Medulla oblongata (tissue), 1 donor: ENCODE measurements at regions not wholly inside any gene's neighbourhood (a gene's known extent, or its start where the extent isn't known, plus 50 kb on each side); places are given as distances from the start of the nearest gene placed in this dataset.
"Not testable (repeated sequence)": the region's sequence is repeated elsewhere in the genome, so short reads cannot be mapped to it uniquely, and the experiment has no call there.

ENCODE experiments used
- DNase-seq: peaks from one replicate; pipeline ENCODE4 v3.0.0-alpha.2; 2015; ENCODE audit errors: extremely low spot score

GRCh38 chr6:74720923-74721322 is 484.9 kb downstream of the COL12A1 start:
- no peak for DNase-seq

GRCh38 chr6:74717591-74717990 is 488.3 kb downstream of the COL12A1 start:
- DNase-seq = no peak

GRCh38 chr6:74715355-74716085 is 490.3 kb downstream of the COL12A1 start:
- no peak for DNase-seq

- no peak for DNase-seq
Measured at GRCh38 chr6:74713941-74714340, 491.9 kb downstream of the COL12A1 start.

DNA sequence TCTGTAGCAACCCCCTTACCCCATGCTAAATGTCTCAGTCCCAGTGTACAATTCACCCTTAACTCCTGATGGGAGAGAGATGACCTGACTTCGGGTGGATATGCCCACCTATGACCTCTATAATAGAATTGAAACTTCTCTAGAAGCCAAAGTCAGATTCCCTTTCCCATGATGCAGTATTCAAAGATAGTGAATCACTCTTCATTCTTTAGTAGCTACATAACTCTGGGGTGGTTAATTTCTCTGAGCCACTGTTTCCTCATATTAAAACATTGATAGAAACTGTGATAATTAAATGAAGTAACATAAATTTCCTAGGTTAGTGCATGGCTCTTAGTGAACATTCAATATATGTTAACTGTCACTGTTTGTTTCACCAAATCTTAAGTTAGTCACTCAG is 500.4 kb downstream of the COL12A1 start:
- no peak for DNase-seq

DNA sequence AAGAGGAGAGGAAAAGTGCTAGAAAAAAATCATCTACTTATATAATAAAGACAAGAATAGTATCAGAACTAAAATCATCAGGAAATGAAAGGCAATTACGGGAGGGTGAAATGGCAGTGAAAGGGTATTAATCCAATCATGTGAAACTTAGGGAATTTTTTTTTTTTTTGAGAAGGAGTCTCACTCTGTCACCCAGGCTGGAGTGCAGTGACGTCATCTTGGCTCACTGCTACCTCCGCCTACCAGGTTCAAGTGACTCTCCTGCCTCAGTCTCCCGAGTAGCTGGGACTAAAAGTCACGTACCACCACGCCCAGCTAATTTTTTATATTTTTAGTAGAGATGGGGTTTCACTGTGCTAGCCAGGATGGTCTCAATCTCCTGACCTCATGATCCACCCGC is 501.3 kb downstream of the COL12A1 start:
- DNase-seq = not testable (repeated sequence)

DNA sequence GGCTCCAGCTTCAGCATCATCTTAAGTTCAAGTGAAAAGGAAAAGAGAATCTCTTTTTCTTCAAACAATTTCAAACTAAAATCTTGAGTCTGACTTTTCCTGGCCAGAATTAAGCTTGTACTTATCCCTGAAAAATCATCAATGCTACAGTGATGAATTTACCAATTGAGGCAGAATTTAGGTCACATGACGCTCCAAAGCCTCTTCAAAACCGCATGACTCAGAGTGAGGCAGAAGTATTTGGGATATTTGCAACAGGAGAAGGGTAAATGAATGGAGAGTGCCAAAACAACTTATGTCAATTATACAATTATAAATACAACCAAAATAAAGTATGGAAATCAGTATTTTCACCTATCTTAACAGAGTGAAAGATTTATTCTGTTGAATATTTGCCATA is 515.5 kb downstream of the COL12A1 start:
- DNase-seq = no peak

DNA sequence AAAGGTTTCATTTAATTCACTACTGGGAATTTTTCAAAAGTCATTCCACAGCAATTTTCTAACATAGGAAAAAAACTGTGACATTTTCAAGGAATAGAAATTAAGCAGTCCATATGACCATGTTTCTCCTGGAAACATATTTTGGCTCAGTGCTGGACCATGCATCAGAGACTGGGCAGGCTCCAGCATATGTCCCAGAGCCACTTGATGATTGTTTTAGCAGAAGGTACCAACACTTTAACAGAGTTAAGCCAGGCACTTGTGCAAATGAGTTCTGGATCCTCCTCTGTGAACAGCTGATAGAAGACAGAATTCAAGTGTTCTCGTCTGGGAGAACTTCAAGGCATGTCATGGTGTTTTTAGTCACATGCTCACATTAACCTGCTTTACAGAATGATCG is 516.3 kb downstream of the COL12A1 start:
- no peak for DNase-seq

- DNase-seq = no peak
Measured at GRCh38 chr6:74677463-74677862, 528.4 kb downstream of the COL12A1 start.

DNA sequence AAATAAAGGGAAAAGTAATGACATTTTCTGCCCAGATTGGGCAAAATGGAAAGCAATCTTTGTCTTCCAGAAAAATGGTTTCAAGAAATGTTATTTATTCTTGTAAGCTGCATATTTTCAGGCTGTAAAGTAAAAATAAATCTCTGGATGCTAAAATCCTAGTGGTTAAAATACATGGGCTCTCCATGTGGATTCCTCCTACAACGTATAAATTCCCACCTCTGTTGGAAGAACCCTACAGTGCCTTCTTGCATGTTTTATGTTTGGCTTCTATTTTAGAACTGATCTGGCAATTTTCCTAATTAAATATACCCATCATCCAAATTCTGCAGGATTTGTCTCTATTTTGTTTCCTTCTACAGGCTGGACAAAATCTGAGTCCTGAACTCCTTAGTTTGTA is 528.9 kb downstream of the COL12A1 start:
- no peak for DNase-seq

- DNase-seq = no peak
Measured at GRCh38 chr6:74674377-74674776, 531.5 kb downstream of the COL12A1 start.

DNA sequence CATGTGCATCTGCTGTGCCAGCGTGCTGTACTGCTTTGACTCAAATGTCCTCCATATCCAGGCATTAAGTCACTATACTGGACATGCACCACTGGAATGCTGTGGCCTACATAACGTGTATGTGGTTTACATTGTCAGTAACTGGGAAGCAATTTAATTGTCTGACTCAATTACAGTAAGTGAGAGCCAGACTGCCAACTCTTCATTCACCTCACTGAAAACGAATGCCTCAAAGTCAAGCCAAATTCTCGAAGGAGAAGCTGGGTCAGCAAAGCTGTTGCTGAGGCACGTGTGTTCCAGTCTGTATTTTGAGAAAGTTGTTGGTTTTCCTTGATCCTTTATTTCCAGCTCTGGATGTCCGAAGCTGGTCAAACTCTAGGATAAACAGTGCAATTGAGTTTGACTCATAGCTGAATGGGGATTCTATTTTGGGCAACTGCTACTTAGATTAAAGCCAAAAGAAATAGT is 534.3 kb downstream of the COL12A1 start:
- no peak for DNase-seq

DNA sequence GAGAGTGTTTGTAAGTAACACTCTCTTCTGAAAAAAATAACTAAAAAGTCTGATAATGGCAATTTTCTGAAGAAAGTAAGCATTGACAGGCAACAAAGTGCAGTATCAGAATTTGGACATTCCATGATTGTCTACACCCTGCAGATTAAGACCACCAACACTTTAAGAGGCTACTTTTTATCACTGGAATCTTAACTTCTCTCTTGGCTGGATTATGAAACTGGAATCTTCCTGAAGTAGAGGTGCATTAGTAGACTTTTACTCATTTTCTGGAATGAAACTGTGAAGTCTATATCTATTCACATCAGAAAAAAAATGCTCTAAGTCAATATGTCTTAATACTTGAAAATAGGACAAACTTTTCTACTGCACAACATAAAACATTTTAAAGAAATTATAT is 547.5 kb downstream of the COL12A1 start:
- no peak for DNase-seq

DNA sequence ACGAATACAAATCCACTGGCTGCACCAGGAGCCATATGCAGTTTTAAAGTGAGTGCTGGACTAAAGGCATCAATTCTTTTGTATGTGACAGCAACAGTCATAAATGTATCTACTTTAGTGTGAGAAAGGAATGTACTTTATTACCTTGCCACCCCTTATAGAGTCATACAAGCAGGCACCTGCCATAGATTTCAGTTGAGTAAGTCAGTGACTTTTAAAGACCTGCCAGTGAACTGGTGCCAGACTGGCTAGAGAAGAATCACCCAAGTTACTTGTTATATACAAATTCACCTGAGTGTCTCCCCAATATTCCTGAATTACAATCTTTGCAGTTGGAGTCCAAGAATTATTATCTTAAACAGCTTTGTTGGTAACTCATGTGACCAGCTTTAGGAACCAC is 547.9 kb downstream of the COL12A1 start:
- no peak for DNase-seq

DNA sequence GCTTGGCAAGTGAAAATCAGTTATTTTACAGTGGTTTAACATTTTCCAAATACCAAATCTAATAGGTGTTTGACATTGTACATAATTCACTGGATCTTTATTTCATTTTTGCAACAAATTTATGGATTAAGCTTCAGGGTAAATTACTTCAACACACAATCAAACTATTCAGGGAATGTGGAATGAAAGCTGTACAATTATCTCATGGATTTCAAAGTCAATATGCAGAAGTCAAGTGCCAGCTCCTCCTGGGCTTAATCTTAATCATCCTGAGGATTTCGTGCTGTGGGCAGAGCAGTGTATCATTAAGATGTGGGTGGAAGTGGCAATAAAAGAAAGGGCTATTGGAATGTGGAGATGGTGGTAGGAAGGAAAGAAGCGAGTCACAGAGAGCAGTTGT is 548.8 kb downstream of the COL12A1 start:
- DNase-seq = no peak

- DNase-seq = no peak
Measured at GRCh38 chr6:74656453-74656852, 549.4 kb downstream of the COL12A1 start.

GRCh38 chr6:74654296-74654695 is 551.6 kb downstream of the COL12A1 start:
- DNase-seq = no peak

DNA sequence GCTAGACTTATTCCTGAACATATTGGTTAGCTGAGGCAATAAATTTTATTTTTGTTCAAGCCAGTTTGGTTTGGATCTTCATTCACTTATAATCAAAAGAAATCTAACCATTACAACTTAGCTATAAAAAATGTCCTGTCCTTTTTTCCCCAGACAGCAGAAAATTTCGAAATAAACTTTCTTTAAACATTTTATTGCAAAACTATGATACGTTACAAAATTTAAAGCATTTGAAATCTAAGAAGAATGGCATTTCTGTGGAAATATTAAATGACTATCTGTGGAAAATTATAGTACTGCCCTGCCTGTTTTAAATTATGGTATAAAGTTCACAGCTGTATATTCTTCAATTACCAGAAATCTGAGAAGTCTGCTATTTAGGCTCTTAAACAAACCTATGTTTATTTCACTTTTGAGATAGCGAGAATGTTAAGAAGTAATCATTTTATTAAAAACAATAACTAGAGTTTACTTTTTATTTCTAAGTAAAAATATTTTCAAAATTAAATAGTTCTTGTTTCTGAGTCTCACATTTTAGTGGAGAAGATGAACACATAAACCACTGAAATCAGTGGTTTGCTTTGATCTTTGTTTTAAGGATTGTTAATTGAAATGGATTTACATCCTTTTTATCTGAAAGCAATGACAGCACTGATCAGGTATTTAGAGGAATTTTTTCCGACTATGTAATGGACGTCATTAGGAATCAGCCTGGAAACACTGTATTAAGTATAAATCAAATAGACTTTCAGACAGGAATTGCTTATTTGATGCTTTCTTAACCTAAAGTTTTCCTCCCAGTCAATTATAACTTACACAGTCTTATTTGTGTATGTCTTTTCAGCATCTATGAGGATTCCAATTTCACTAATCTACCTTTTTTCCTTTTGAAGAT is 553.7 kb downstream of the COL12A1 start:
- DNase-seq = no peak

DNA sequence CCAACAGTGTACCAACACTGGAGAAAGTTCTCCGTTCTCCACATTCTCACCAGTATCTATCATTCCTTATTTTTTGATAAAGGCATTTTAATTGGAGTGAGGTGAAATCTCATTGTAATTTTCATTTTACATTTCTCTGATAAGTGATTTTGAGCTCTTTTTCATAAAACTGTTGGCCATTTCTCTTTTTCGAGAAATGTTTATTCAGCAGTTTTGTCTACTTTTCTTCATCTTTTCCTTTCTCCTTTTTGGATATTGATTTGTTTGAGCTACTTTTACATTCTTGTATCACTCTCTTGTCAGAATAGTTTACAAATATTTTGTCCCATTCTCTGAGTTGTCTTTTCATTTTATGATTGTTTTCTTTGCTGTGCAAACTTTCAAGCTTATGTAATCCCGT is 555.2 kb downstream of the COL12A1 start:
- no peak for DNase-seq

DNA sequence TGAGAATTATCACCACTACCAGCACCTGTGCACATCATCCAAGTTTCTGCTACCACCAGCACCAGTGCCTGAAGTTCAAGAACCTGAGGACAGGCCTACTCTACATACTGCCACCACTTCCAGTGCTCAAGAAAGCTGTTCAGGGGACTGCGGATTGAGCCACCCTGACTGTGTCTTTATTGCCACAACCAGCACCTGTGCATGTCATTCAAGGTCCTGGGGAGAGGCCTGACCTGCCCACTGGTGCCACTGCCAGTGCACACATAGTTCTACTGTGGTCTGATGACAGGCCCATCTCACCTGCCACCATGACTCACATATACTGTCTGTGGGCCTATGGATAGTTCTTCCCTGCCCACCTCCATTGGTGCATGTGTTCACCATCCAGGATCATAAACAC is 559.4 kb downstream of the COL12A1 start:
- DNase-seq = no peak

DNA sequence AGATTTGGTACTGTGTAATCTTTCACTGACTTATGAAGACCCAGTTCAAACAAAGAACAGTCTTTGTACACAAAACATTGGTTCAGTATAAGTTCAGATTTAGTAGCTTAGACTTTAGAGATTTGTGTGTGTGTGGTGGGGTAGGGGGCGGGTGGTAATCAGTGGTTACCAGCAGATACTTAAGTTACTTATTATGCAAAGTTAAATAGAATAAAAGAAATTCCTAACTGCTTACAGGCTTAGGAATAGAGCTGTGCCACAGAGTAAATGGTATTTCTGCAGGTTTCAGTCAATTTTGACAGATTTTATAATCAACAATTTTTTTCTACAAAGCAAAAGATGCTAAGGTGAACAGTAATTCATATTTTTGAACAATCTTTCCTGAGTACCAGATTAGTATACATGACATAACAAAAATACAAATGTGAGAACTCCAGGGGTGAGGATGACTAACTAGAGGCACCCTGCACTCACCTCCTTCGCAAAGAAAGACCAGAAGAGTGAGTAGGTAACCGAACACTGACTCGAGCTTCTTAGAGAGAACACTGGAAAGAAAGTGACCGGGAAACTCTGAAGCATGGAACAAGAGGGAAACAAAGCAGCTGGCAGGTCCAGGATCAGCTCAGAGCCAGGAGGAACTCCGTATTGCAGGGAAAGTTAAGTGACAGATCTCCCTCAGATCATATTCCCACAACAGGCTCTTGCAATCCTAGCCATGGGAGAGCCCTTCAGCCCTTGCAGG is 560.6 kb downstream of the COL12A1 start:
- DNase-seq = no peak

GRCh38 chr6:74642101-74642500 is 563.8 kb downstream of the COL12A1 start:
- no peak for DNase-seq
